ENCODE measurements at regions not wholly inside any gene's neighbourhood (a gene's known extent, or its start where the extent isn't known, plus 50 kb on each side); places are given as distances from the start of the nearest gene placed in this dataset.

DNA sequence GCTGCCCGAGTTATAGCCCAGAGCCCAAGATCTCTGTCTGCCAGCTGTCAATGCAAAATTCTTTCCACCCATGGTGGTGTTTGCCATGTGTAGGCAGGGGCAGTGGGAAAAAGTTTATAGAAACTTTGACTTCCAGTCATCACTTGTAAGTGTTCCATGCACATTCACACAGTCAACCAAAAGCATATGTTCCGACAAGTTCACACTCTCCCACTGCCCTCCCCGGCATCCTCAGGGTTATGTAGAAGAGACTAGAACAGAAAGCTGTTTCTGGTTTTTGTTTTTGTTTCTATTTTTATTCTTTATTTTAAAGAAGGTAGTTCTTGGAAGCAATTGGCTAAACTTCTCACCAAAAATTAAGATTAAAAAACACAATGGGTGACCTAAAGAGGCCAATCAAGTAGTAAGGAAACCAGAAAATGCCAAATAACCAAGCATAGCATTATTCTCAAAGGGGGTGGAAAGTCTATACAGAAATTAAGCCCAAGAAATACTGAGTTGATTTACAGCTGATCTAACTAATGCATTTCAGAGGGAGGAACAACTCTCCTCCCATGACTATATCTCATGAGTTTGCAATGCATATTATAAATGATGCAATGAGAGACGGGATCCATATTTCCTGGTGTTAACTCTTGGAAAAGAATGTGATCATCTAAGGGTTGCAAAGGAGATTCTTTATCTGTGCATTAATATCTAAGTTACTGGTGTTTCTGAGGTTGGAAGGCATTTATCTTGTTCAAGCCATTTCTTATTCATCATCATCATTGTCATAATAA lies 91.5 kb upstream of the ETS2 start:
- H3K4me1 ChIP-seq (ENCODE audit: control insufficient read depth, insufficient read depth, low read length, poor library complexity, severe bottlenecking), result no peaks in the 10 kb centered on the region
- no peaks in the 10 kb centered on the region for H3K27me3 ChIP-seq (replicated peaks; ENCODE audit: control insufficient read depth, insufficient read depth, low read length, poor library complexity, severe bottlenecking)
- H3K36me3 ChIP-seq (ENCODE audit: control insufficient read depth, insufficient read depth, low read length), result no peaks in the 10 kb centered on the region
- no peak for DNase-seq
- no peak overlapping the region for H3K4me3 ChIP-seq (ENCODE audit: insufficient read depth, low read depth, low read length, poor library complexity, severe bottlenecking)
- H3K27ac ChIP-seq (ENCODE audit: insufficient read depth, low read length, poor library complexity, severe bottlenecking), result no peak overlapping the region
- no peaks in the 10 kb centered on the region for H3K9me3 ChIP-seq (ENCODE audit: control insufficient read depth, low read length)

DNA sequence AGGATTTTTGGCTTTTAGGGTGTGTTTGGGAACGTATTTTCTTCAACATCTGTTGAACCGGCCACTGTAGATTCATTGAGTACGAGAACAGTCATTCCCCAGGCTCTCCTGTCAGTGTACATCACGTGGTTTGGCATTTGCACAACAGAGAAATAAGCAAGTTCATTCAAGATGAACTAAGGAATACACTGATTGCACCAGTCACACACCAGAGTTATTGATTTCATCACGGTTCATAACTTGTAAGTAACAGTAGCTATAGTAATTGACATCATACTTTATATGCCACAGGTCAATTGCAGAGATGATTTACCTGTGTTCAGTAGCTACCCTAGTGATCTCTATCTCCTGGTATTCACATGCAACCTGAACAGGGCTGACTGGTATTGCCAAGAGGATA lies 90.7 kb upstream of the ETS2 start:
- Histone ChIP-seq H3K4me3 (ENCODE audit: insufficient read depth, low read depth, low read length, poor library complexity, severe bottlenecking) (no peak overlapping the region), H3K36me3 (ENCODE audit: control insufficient read depth, insufficient read depth, low read length) (no peaks in the 10 kb centered on the region), H3K9me3 (ENCODE audit: control insufficient read depth, low read length) (no peaks in the 10 kb centered on the region), H3K27ac (ENCODE audit: insufficient read depth, low read length, poor library complexity, severe bottlenecking) (no peak overlapping the region), H3K27me3 (replicated peaks; ENCODE audit: control insufficient read depth, insufficient read depth, low read length, poor library complexity, severe bottlenecking) (no peaks in the 10 kb centered on the region), H3K4me1 (ENCODE audit: control insufficient read depth, insufficient read depth, low read length, poor library complexity, severe bottlenecking) (no peaks in the 10 kb centered on the region)
- DNase-seq, result no peak

DNA sequence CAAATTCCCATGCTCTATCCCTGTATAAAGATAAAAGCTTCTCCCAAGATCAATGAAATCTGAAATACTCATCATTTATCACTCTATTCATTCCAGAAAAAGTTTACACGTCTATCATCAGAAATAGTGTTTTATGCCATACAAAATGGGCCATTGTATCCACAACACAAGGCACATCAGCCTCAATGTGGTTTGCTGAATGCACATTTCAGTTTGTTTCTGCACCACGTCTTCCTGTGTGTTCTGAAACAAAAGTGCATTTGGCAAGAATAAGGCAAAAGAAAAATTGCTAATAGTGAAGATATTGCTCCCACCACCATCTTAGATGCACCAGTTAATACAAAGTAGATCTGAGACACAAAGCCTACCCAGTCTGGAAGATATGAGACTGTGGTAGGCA lies 89.6 kb upstream of the ETS2 start:
- no peaks in the 10 kb centered on the region for H3K36me3 ChIP-seq (ENCODE audit: control insufficient read depth, insufficient read depth, low read length)
- no peak overlapping the region for H3K4me3 ChIP-seq (ENCODE audit: insufficient read depth, low read depth, low read length, poor library complexity, severe bottlenecking)
- H3K27me3 ChIP-seq (replicated peaks; ENCODE audit: control insufficient read depth, insufficient read depth, low read length, poor library complexity, severe bottlenecking), result no peaks in the 10 kb centered on the region
- no peak overlapping the region for H3K27ac ChIP-seq (ENCODE audit: insufficient read depth, low read length, poor library complexity, severe bottlenecking)
- H3K9me3 ChIP-seq (ENCODE audit: control insufficient read depth, low read length), result no peaks in the 10 kb centered on the region
- no peak for DNase-seq
- H3K4me1 ChIP-seq (ENCODE audit: control insufficient read depth, insufficient read depth, low read length, poor library complexity, severe bottlenecking), result no peaks in the 10 kb centered on the region

DNA sequence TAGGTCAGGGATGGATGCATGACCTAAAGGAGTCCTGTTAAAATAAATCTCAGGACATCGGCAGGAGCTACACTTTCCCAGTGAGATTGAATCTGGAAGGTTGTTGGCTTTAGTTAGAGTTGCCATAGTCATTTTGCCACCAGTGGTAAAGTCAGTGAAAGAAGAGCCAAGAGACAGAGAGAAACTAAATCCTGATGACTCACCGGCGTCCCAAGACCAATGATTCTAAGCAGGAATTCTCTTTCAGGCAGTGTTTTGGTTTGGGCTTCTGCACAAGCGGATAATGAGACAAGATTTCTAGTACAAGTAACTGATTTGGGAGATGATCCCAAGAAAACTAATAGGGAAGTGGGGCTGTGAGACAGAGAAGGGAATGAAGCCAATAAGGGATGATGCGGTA lies 88.8 kb upstream of the ETS2 start:
- DNase-seq, result no peak
- H3K27me3 ChIP-seq (replicated peaks; ENCODE audit: control insufficient read depth, insufficient read depth, low read length, poor library complexity, severe bottlenecking), result no peaks in the 10 kb centered on the region

DNA sequence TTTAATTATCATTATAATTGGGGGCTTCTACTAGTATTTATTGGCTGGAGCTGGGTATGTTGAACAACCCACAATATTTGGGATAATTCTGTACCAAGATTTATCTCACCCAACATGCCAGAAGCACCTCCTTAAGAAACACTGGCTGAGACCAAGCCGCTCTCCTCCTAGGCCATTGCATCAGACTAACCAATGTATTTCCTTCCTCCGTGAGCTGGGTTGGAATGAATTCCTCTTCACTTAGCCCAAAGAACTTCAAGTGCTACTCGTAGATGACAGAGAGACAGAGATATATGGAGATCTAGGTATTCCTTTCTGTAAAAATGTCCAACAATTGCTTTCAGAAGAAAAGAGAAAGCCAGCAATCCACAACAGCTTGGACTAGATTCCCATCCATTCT lies 87.2 kb upstream of the ETS2 start:
- H3K27ac ChIP-seq (ENCODE audit: insufficient read depth, low read length, poor library complexity, severe bottlenecking), result no peak overlapping the region
- no peak for DNase-seq
- H3K9me3 ChIP-seq (ENCODE audit: control insufficient read depth, low read length), result no peaks in the 10 kb centered on the region

More for the DNA sequence above, 88.8 kb upstream of the ETS2 start:
- Histone ChIP-seq H3K36me3 (ENCODE audit: control insufficient read depth, insufficient read depth, low read length) (no peaks in the 10 kb centered on the region), H3K9me3 (ENCODE audit: control insufficient read depth, low read length) (no peaks in the 10 kb centered on the region), H3K27ac (ENCODE audit: insufficient read depth, low read length, poor library complexity, severe bottlenecking) (no peak overlapping the region), H3K4me3 (ENCODE audit: insufficient read depth, low read depth, low read length, poor library complexity, severe bottlenecking) (no peak overlapping the region), H3K4me1 (ENCODE audit: control insufficient read depth, insufficient read depth, low read length, poor library complexity, severe bottlenecking) (no peaks in the 10 kb centered on the region)

DNA sequence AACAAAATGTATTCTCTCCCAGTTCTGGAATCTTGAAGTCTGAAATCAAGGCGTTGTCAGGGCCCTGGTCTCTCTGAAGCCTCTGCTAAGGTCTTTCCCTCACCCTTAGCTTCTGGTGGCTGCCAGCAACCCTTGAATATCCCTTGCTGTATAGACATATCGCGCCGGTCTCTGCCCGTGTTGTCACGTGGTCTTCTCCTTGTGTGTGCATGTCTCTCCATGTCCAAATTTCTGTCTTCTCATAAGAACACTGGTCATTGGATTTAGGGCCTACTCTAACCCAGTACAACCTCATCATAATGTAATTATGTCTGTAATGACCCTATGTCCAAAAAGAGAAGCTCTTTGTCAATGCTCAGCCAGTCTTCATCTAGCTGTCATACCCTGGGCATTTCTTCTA lies 85.7 kb upstream of the ETS2 start:
- H3K4me3 ChIP-seq (ENCODE audit: insufficient read depth, low read depth, low read length, poor library complexity, severe bottlenecking), result no peak overlapping the region
- H3K27me3 ChIP-seq (replicated peaks; ENCODE audit: control insufficient read depth, insufficient read depth, low read length, poor library complexity, severe bottlenecking), result no peaks in the 10 kb centered on the region
- no peak overlapping the region for H3K27ac ChIP-seq (ENCODE audit: insufficient read depth, low read length, poor library complexity, severe bottlenecking)
- no peak for DNase-seq
- no peaks in the 10 kb centered on the region for H3K9me3 ChIP-seq (ENCODE audit: control insufficient read depth, low read length)
- no peaks in the 10 kb centered on the region for H3K36me3 ChIP-seq (ENCODE audit: control insufficient read depth, insufficient read depth, low read length)
- no peaks in the 10 kb centered on the region for H3K4me1 ChIP-seq (ENCODE audit: control insufficient read depth, insufficient read depth, low read length, poor library complexity, severe bottlenecking)

More for the DNA sequence above, 87.2 kb upstream of the ETS2 start:
- Histone ChIP-seq H3K4me1 (ENCODE audit: control insufficient read depth, insufficient read depth, low read length, poor library complexity, severe bottlenecking) (no peaks in the 10 kb centered on the region), H3K27me3 (replicated peaks; ENCODE audit: control insufficient read depth, insufficient read depth, low read length, poor library complexity, severe bottlenecking) (no peaks in the 10 kb centered on the region), H3K36me3 (ENCODE audit: control insufficient read depth, insufficient read depth, low read length) (no peaks in the 10 kb centered on the region), H3K4me3 (ENCODE audit: insufficient read depth, low read depth, low read length, poor library complexity, severe bottlenecking) (no peak overlapping the region)

DNA sequence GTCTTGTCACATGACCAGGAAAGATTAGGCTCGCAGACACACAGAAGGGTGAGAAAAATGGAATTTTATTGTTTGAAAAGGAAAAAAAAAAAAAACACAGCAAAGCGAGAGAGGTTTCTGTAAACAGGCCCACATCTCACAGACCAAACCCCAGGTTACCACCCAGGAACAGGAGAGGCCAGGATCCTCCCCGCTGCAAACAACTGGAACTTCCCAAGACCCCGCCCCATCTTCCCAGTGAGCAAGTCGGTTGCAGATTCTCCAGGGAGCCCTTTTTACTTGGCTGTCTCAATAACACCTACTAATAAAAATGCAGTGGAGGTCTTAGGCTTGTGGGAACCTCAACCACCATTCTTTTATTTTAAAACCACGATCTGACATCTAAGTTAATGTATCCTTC lies 84.7 kb upstream of the ETS2 start:
- DNase-seq, result no peak
- no peaks in the 10 kb centered on the region for H3K27me3 ChIP-seq (replicated peaks; ENCODE audit: control insufficient read depth, insufficient read depth, low read length, poor library complexity, severe bottlenecking)
- H3K36me3 ChIP-seq (ENCODE audit: control insufficient read depth, insufficient read depth, low read length), result no peaks in the 10 kb centered on the region
- no peak overlapping the region for H3K4me3 ChIP-seq (ENCODE audit: insufficient read depth, low read depth, low read length, poor library complexity, severe bottlenecking)
- no peaks in the 10 kb centered on the region for H3K4me1 ChIP-seq (ENCODE audit: control insufficient read depth, insufficient read depth, low read length, poor library complexity, severe bottlenecking)
- H3K9me3 ChIP-seq (ENCODE audit: control insufficient read depth, low read length), result peaks cover 4% of the 10 kb centered on the region
- no peak overlapping the region for H3K27ac ChIP-seq (ENCODE audit: insufficient read depth, low read length, poor library complexity, severe bottlenecking)

DNA sequence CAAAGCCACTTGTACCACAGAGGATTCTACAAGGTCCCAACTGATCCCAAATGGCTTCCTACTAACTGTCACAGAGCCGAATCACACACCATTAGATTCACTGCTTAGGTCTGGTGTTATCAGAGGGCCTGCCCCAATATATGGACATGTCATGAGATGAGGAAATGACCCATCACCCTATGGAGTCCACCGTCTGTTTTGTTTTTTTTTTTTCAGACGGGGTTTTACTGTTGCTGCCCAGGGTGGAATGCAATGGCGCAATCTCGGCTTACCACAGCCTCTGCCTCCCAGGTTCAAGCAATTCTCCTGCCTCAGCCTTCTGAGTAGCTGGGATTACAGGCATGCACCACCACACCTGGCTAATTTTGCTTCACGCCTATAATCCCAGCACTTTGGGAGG lies 83.8 kb upstream of the ETS2 start:
- peaks cover 8% of the 10 kb centered on the region for H3K9me3 ChIP-seq (ENCODE audit: control insufficient read depth, low read length)
- no peaks in the 10 kb centered on the region for H3K36me3 ChIP-seq (ENCODE audit: control insufficient read depth, insufficient read depth, low read length)
- no peak for DNase-seq
- H3K27me3 ChIP-seq (replicated peaks; ENCODE audit: control insufficient read depth, insufficient read depth, low read length, poor library complexity, severe bottlenecking), result no peaks in the 10 kb centered on the region
- H3K4me3 ChIP-seq (ENCODE audit: insufficient read depth, low read depth, low read length, poor library complexity, severe bottlenecking), result no peak overlapping the region
- no peaks in the 10 kb centered on the region for H3K4me1 ChIP-seq (ENCODE audit: control insufficient read depth, insufficient read depth, low read length, poor library complexity, severe bottlenecking)
- no peak overlapping the region for H3K27ac ChIP-seq (ENCODE audit: insufficient read depth, low read length, poor library complexity, severe bottlenecking)

DNA sequence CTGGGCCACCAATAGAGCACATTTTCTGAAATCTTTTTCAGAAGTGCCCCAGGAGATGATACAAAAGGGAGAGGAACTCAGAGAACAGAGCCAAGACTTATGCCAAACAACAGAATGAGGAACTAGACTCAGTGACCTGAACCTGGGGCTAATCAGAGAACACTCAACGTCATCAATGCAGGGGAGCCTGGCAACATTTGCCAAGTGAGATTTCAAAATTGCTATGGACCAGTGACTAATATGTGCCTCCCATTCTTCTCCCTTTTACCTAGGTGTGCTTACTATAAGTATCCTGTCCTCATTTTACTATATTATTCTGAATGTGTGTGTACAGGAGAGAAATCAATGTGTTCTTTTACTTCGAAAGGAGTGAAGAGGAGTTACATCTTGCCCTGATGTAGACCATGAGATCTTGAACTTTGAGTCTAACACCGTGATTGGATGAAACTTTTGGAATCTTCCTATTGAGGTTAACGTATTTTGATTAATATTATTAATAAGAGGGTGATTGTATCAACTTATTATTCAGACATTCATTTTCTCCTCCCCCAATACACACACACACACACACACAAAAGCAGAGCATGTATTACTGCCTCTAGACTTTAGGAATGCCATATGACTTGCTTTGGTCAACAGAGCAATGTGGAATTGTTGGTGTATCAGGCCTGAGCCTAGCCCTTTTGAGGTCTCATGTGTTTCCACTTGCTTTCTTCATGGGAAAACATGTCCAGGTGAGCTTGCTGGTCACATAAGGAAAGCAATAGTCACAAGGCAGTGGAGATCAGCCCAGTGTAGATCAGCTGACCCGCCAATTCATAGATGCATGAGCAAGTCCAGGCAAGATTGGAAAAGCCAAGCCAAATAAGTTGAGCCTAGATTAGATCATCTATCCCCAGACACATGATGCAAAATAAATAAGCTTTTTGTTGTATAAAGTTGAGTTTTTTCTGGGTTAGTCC lies 80.3 kb upstream of the ETS2 start:
- Histone ChIP-seq H3K27ac (ENCODE audit: insufficient read depth, low read length, poor library complexity, severe bottlenecking) (no peak overlapping the region), H3K4me1 (ENCODE audit: control insufficient read depth, insufficient read depth, low read length, poor library complexity, severe bottlenecking) (no peaks in the 10 kb centered on the region)

DNA sequence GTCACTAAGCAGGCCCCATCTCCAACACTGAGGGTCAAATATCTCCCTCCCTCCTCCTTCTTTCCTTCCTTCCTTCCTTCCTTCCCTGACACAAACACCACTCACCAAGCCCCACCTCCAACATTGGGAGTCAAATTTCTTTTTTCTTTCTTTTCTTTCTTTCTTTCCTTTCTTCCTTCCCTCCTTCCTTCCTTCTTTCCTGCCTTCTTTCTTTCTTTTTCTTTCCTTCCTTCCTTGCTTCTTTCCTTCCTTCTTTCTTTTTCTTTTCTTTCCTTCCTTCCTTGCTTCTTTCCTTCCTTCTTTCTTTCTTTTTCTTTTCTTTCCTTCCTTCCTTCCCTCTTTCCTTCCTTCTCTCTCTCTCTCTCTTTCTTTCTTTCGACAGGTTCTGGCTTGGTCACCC lies 79.2 kb upstream of the ETS2 start:
- Histone ChIP-seq H3K36me3 (ENCODE audit: control insufficient read depth, insufficient read depth, low read length) (no peaks in the 10 kb centered on the region), H3K27me3 (replicated peaks; ENCODE audit: control insufficient read depth, insufficient read depth, low read length, poor library complexity, severe bottlenecking) (no peaks in the 10 kb centered on the region), H3K4me1 (ENCODE audit: control insufficient read depth, insufficient read depth, low read length, poor library complexity, severe bottlenecking) (no peaks in the 10 kb centered on the region), H3K27ac (ENCODE audit: insufficient read depth, low read length, poor library complexity, severe bottlenecking) (no peak overlapping the region), H3K4me3 (ENCODE audit: insufficient read depth, low read depth, low read length, poor library complexity, severe bottlenecking) (no peak overlapping the region), H3K9me3 (ENCODE audit: control insufficient read depth, low read length) (peaks cover 8% of the 10 kb centered on the region)
- no peak for DNase-seq

More for the DNA sequence above, 80.3 kb upstream of the ETS2 start:
- H3K36me3 ChIP-seq (ENCODE audit: control insufficient read depth, insufficient read depth, low read length), result no peaks in the 10 kb centered on the region
- no peak overlapping the region for H3K4me3 ChIP-seq (ENCODE audit: insufficient read depth, low read depth, low read length, poor library complexity, severe bottlenecking)
- no peaks in the 10 kb centered on the region for H3K27me3 ChIP-seq (replicated peaks; ENCODE audit: control insufficient read depth, insufficient read depth, low read length, poor library complexity, severe bottlenecking)
- H3K9me3 ChIP-seq (ENCODE audit: control insufficient read depth, low read length), result peaks cover 8% of the 10 kb centered on the region
- DNase-seq, result no peak
